M059J (cell line): ENCODE measurements at regions not wholly inside any gene's neighbourhood (a gene's known extent, or its start where the extent isn't known, plus 50 kb on each side); places are given as distances from the start of the nearest gene placed in this dataset.
A peak's percentile ranks its signal among the peaks of the same experiment; 100 is the strongest.

Experiments used
- DNase-seq: peaks from one replicate; pipeline ENCODE4 v3.0.0-alpha.2; 2012; ENCODE audit warnings: low read depth

GRCh38 chr20:4070323-4071177, 55.2 kb upstream of the RNF24 start:
- no peak for DNase-seq

GRCh38 chr20:4069751-4070150, 54.4 kb upstream of the RNF24 start:
- DNase-seq = peak; percentile 61

DNA sequence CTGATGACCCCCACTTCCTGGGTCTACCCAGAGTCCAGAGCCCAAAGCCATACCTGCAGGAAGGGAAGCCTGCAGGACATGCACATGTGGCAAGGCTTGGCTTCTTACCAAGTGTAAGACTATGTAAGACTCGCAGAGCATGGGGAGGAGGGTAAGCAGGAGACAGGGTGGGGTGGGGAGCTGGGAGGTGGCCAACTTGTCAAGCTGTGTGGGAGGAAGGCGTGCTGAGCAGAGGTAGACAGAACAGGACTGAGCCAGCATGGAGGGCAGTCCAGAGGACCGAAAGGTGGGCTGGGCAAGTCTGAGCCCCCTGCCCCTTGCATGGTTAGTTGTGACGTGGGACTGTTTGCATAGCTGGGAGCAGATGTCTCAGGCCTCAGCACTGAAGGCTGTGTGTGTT, 53.4 kb upstream of the RNF24 start:
- DNase-seq = peak; percentile 53

DNA sequence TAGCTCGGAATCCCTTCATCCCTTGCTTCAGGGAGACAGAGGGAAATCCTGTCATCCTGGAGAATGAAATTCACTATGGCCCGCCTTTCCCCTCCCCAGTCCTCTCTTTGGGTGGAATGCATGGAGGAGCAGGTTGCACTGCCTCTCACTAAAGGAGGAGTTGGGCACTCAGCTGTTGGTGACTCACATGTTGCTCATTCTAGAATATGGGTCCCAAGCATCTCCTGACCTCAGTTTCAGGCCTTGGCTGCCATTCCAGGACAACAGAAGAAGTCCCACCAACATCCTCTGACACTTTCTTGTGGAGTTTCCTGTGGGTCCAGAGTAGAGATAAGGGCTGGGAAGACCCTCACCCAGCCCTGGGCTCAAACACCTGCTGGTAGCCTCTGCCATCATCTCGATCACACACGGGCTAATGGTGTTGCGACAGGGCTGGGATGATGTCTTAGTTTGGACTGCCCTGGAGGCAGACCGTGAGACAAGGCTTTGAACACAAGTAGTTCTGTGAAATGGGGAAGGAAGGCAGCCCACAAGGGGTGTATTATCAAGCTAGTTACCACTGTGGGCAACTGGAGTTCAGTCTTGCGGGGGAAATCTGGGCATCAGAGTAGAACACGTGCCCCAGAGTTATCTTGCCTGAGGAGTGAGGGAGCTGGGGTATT, 52.4 kb upstream of the RNF24 start:
- DNase-seq = peak; percentile 92

- DNase-seq = no peak
Measured at GRCh38 chr20:4066551-4066950, 51.2 kb upstream of the RNF24 start.

DNA sequence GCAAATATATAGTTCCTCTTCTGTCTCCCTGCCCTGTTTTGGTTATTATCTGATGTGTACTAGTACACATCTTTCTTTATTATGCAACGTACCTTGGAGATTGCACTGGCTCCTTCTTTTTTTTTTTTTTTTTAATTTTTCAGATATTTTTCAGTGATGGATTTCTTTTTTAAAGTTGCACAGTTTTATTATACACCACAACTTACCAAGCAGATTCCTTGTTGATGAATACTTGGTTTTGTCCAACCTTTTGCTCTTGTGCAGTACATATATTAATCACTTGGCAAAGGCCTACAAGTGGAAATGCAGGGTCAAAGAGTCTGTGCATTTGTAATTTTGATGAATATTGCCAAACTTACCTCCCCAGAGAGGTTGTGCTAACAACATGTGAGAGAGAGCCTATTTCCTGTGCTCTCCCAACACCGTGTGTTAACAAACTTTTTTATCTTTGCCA, 50.1 kb upstream of the RNF24 start:
- DNase-seq = peak; percentile 47
